ENCODE measurements at regions not wholly inside any gene's neighbourhood (a gene's known extent, or its start where the extent isn't known, plus 50 kb on each side); places are given as distances from the start of the nearest gene placed in this dataset.

- TF ChIP-seq PATZ1 (CRISPR knock-in tag; IDR thresholded peaks at IDR 0.05; ENCODE audit: borderline replicate concordance): no peak
- no peak for TF ChIP-seq GLIS3 (CRISPR knock-in tag; IDR thresholded peaks at IDR 0.05)
- no peak for TF ChIP-seq POU6F1 (CRISPR knock-in tag; IDR thresholded peaks at IDR 0.05; ENCODE audit: borderline replicate concordance, low read depth)
- TF ChIP-seq ZFP30 (CRISPR knock-in tag; IDR thresholded peaks at IDR 0.05): no peak
- TF ChIP-seq BACH2 (CRISPR knock-in tag; IDR thresholded peaks at IDR 0.05; ENCODE audit: borderline replicate concordance): no peak
- TF ChIP-seq TCF4 (CRISPR knock-in tag; IDR thresholded peaks at IDR 0.05; ENCODE audit: borderline replicate concordance): no peak
- TF ChIP-seq RARB (CRISPR knock-in tag; IDR thresholded peaks at IDR 0.05): no peak
Measured at GRCh38 chr1:29802181-29803068, 566.1 kb downstream of the PTPRU start.
